22Rv1 (cell line): ENCODE measurements at regions not wholly inside any gene's neighbourhood (a gene's known extent, or its start where the extent isn't known, plus 50 kb on each side); places are given as distances from the start of the nearest gene placed in this dataset.

Experiments
- ZFX ChIP-seq: fragments of 450-650 bp; IDR thresholded peaks from 2 replicates; pipeline ENCODE4 v1.6.1; 2017; ENCODE audit warnings: antibody characterized with exemption, borderline replicate concordance
- TF ChIP-seq, protein P1 (sequence below): fragments of 450-650 bp; IDR thresholded peaks from 2 replicates; pipeline ENCODE4 v1.5.1; 2017; ENCODE audit warnings: mild to moderate bottlenecking

GRCh38 chr11:37333345-37333744 is 735.3 kb upstream of the RAG2 start:
- TF ChIP-seq, protein P1, sequence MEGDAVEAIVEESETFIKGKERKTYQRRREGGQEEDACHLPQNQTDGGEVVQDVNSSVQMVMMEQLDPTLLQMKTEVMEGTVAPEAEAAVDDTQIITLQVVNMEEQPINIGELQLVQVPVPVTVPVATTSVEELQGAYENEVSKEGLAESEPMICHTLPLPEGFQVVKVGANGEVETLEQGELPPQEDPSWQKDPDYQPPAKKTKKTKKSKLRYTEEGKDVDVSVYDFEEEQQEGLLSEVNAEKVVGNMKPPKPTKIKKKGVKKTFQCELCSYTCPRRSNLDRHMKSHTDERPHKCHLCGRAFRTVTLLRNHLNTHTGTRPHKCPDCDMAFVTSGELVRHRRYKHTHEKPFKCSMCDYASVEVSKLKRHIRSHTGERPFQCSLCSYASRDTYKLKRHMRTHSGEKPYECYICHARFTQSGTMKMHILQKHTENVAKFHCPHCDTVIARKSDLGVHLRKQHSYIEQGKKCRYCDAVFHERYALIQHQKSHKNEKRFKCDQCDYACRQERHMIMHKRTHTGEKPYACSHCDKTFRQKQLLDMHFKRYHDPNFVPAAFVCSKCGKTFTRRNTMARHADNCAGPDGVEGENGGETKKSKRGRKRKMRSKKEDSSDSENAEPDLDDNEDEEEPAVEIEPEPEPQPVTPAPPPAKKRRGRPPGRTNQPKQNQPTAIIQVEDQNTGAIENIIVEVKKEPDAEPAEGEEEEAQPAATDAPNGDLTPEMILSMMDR: no peak
- no peak for TF ChIP-seq ZFX
